Spleen (tissue), 7 donors: ENCODE measurements at regions not wholly inside any gene's neighbourhood (a gene's known extent, or its start where the extent isn't known, plus 50 kb on each side); places are given as distances from the start of the nearest gene placed in this dataset.

ENCODE experiments used
- POLR2A ChIP-seq, 3 donors: fragments of 450-650 bp; IDR thresholded peaks; one replicate each; pipeline ENCODE4 v1.5.1; 2017; ENCODE audit warnings: antibody characterized with exemption in 3 of 3, mild to moderate bottlenecking in 1 of 3
- POLR2AphosphoS5 ChIP-seq, 3 donors: sonication (generic); formaldehyde crosslinking; IDR thresholded peaks; one replicate each; pipeline ENCODE4 v1.5.1; 2017; ENCODE audit warnings: antibody characterized with exemption in 3 of 3
- TF ChIP-seq, protein P1 (sequence below), 11 experiments: fragments of 200-600 bp in 7 of 11; fragments of 450-650 bp in 4 of 11; sonication (generic) in 4 of 11; IDR thresholded peaks in 8 of 11; conservative IDR thresholded peaks in 3 of 11; 1 replicate in 7 of 11; 2 replicates in 4 of 11; pipeline versions ENCODE4 v1.4.0 to v1.8.0; 2016 to 2021; ENCODE audit warnings: antibody characterized with exemption in 11 of 11, inconsistent platforms in 4 of 11, mild to moderate bottlenecking in 1 of 11
- donor health status: DM: no; HTN: no; CAD: no; lungs with moderate emphysema.
- donor health status: DM: no; HTN: no; CAD: no.
- donor health status: DM: no; HTN: no; CAD: no.

DNA sequence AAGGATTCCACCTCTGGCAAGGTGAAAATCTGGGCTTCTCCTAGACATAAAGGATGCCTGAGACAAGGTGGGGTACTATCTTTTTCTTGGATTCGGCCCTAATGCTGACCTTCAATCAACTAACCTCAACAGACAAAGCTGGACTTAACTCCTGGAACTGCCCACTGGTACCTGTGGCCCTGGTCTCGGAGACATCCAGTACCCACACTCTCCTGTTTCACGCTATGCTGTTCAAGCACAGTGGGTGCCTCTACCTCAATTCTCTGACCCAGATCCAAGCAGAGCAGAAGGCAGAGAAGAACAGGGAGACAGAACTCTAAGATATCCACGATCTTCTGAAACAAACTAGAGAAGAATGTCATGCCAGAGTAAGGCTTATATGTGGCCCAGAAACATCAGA, 189.8 kb upstream of the FOXQ1 start:
- TF ChIP-seq, protein P1, sequence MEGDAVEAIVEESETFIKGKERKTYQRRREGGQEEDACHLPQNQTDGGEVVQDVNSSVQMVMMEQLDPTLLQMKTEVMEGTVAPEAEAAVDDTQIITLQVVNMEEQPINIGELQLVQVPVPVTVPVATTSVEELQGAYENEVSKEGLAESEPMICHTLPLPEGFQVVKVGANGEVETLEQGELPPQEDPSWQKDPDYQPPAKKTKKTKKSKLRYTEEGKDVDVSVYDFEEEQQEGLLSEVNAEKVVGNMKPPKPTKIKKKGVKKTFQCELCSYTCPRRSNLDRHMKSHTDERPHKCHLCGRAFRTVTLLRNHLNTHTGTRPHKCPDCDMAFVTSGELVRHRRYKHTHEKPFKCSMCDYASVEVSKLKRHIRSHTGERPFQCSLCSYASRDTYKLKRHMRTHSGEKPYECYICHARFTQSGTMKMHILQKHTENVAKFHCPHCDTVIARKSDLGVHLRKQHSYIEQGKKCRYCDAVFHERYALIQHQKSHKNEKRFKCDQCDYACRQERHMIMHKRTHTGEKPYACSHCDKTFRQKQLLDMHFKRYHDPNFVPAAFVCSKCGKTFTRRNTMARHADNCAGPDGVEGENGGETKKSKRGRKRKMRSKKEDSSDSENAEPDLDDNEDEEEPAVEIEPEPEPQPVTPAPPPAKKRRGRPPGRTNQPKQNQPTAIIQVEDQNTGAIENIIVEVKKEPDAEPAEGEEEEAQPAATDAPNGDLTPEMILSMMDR (IDR thresholded peaks at IDR 0.05 in 8 of 11, conservative IDR thresholded peaks at IDR 0.05 in 3 of 11) = no peak
- TF ChIP-seq POLR2A (IDR thresholded peaks at IDR 0.05) (no peak), POLR2AphosphoS5 (IDR thresholded peaks at IDR 0.05) (no peak)
